HepG2 (cell line): ENCODE measurements at regions not wholly inside any gene's neighbourhood (a gene's known extent, or its start where the extent isn't known, plus 50 kb on each side); places are given as distances from the start of the nearest gene placed in this dataset.

Source experiments
- ATAC-seq: fragments of 200-7000 bp; cut with Tn5 transposase; 3 replicates; pipeline ENCODE4 v1.9.1; 2020; ENCODE audit warnings: mild to moderate bottlenecking, moderate library complexity
- BruUV-seq: library from RNA; stranded (reverse); fragments of 400-500 nt; replicated peaks from 2 replicates; lab custom pipeline; 2021; lab: Mats Ljungman, UMichigan
- CTCF ChIA-PET: fragments of 300-600 bp; formaldehyde crosslinking; extraction: SDS; loops from one replicate; lab custom pipeline; 2021; ENCODE audit warnings: low total read pairs, inconsistent platforms, low intra/inter-chr PET ratio; lab: Yijun Ruan, JAX
- POLR2A ChIA-PET: fragments of 350-600 bp; sonication (Branson Sonifier 250); formaldehyde crosslinking; loops from one replicate; lab custom pipeline; 2020; ENCODE audit warnings: antibody characterized with exemption, inconsistent platforms; lab: Yijun Ruan, JAX
- DNase-seq: peaks from one replicate; pipeline ENCODE4 v3.0.0-alpha.2; 2015; ENCODE audit warnings: low spot score
- FAIRE-seq: peaks from 3 replicates; lab custom pipeline; 2011; peaks lifted over from hg19 to GRCh38; lab: Jason Lieb, UNC
- H2AFZ ChIP-seq: one replicate; pipeline ENCODE4 v1.6.1; 2011; ENCODE audit warnings: low read length, inconsistent platforms
- H3K27ac ChIP-seq: fragments of 300-600 bp; 3 replicates; pipeline ENCODE4 v1.8.0; 2011; ENCODE audit warnings: mixed run types, mild to moderate bottlenecking, mixed read lengths, low read length, inconsistent platforms; ENCODE audit not compliant: insufficient read depth; ENCODE audit errors: extremely low read length
- H3K27me3 ChIP-seq, 2 experiments: fragments of 200-600 bp in 1 of 2; 2 replicates in 1 of 2; 3 replicates in 1 of 2; pipeline versions ENCODE4 v1.6.0 to v1.8.0; 2011; ENCODE audit warnings: low read length in 2 of 2, mild to moderate bottlenecking in 2 of 2, moderate library complexity in 2 of 2, inconsistent platforms in 1 of 2; ENCODE audit not compliant: insufficient read depth in 2 of 2, control insufficient read depth in 1 of 2
- H3K36me3 ChIP-seq, 2 experiments: fragments of 200-600 bp in 1 of 2; replicated peaks in 1 of 2; 2 replicates in 1 of 2; 3 replicates in 1 of 2; pipeline versions ENCODE4 v1.5.1 to v1.8.0; 2011; ENCODE audit warnings: low read length in 2 of 2, inconsistent platforms in 1 of 2; ENCODE audit not compliant: insufficient read depth in 2 of 2, control insufficient read depth in 1 of 2
- H3K4me1 ChIP-seq: 2 replicates; pipeline ENCODE4 v1.5.1; 2012; ENCODE audit warnings: low read length, inconsistent platforms; ENCODE audit not compliant: insufficient read depth
- H3K4me2 ChIP-seq: 2 replicates; pipeline ENCODE4 v1.6.0; 2011; ENCODE audit warnings: low read depth, low read length, inconsistent platforms
- H3K4me3 ChIP-seq, 3 experiments: fragments of 200-600 bp in 1 of 3; sonication (generic), shearing (Covaris generic) in 1 of 3; replicated peaks in 1 of 3; 2 replicates each; pipeline ENCODE4 v1.5.1; 2011 to 2016; ENCODE audit warnings: low read length in 3 of 3, inconsistent platforms in 2 of 3, low read depth in 2 of 3, mild to moderate bottlenecking in 2 of 3, control low read depth in 1 of 3, mixed read lengths in 1 of 3; ENCODE audit not compliant: insufficient read depth in 1 of 3
- H3K79me2 ChIP-seq: one replicate; pipeline ENCODE4 v1.6.1; 2011; ENCODE audit warnings: low read length, inconsistent platforms; ENCODE audit not compliant: insufficient read depth
- H3K9ac ChIP-seq: 2 replicates; pipeline ENCODE4 v1.6.0; 2011; ENCODE audit warnings: mild to moderate bottlenecking, low read depth, low read length, inconsistent platforms; ENCODE audit not compliant: insufficient read depth
- H3K9me3 ChIP-seq: 2 replicates; pipeline ENCODE4 v1.5.1; 2012; ENCODE audit warnings: mild to moderate bottlenecking, low read length
- H4K20me1 ChIP-seq: 2 replicates; pipeline ENCODE4 v1.6.0; 2011; ENCODE audit warnings: inconsistent platforms, mild to moderate bottlenecking, low read length, moderate library complexity; ENCODE audit not compliant: insufficient read depth
- CEBPB ChIP-seq: IDR thresholded peaks from 2 replicates; pipeline ENCODE4 v1.6.1; 2011; ENCODE audit warnings: low read depth, low read length, improper control_type of control experiment, borderline replicate concordance
- CHCHD3 ChIP-seq: sonication (generic); formaldehyde crosslinking; IDR thresholded peaks from 2 replicates; pipeline ENCODE4 v1.8.0; 2022; ENCODE audit warnings: mild to moderate bottlenecking, missing genetic modification reagents, moderate library complexity
- ERF ChIP-seq: IDR thresholded peaks from 2 replicates; pipeline ENCODE4 v1.6.1; 2018; ENCODE audit warnings: missing biosample characterization, missing genetic modification reagents
- FOXA1 ChIP-seq, 2 experiments: fragments of 450-650 bp in 1 of 2; sonication (generic) in 1 of 2; formaldehyde crosslinking in 1 of 2; IDR thresholded peaks; 2 replicates each; pipeline versions ENCODE4 v1.4.0 to v1.6.1; 2016 to 2020; ENCODE audit warnings: missing genetic modification reagents in 1 of 2
- HDAC6 ChIP-seq: fragments of 200-600 bp; sonication (generic); IDR thresholded peaks from 2 replicates; pipeline ENCODE4 v1.7.0; 2017; ENCODE audit warnings: mild to moderate bottlenecking, antibody characterized with exemption, low read length, low read depth
- ZNF124 ChIP-seq: sonication (generic); formaldehyde crosslinking; IDR thresholded peaks from 2 replicates; pipeline ENCODE4 v1.4.0; 2020; ENCODE audit warnings: missing genetic modification reagents
- ZNF678 ChIP-seq: sonication (generic); formaldehyde crosslinking; IDR thresholded peaks from 2 replicates; pipeline ENCODE4 v1.4.0; 2020; ENCODE audit warnings: mild to moderate bottlenecking, missing genetic modification reagents
- WGBS: methylation state at CpG from one replicate; pipeline ENCODE4 v1.1.6; 2017; ENCODE audit warnings: low lambda C conversion rate; 5-methylcytosine and 5-hydroxymethylcytosine counted together
- in situ Hi-C: cut with HindIII; loops from 2 replicates; pipeline ENCODE4 v1.10.0; 2017; ENCODE audit warnings: low pct_unique_long_range_greater_than_20kb; ENCODE audit not compliant: extremely low pct_ligation_motif_present
- intact Hi-C: fragments of 100-400 bp; cut with micrococcal nuclease; formaldehyde crosslinking; loops from one replicate; pipeline ENCODE4 v1.10.0; 2022; ENCODE audit not compliant: unreplicated experiment
- TF ChIP-seq, protein P1 (sequence below): IDR thresholded peaks from 2 replicates; pipeline ENCODE4 v1.6.1; 2016
- TF ChIP-seq, protein P2 (sequence below): sonication (generic); formaldehyde crosslinking; IDR thresholded peaks from 2 replicates; pipeline ENCODE4 v1.4.0; 2020; ENCODE audit warnings: mild to moderate bottlenecking, missing genetic modification reagents

DNA sequence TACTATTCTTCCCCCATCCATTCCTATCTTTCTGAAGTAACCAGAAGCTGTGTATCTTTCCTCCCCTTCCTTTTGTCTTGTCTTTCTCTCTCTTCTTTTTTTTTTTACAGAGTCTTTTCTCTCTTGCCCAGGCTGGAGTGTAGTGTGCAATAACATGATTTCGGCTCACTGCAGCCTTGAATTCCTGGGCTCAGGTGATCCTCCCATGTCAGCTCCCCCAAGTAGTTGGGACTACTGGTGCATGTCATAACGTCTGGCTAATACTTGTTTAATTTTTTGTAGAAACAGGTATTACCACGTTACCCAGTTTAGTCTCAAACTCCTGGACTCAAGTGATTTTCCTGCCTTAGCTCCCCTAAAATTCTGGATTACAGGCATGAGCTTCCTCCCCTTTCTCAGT is 86.5 kb downstream of the IGLL5 start (continued):
- TF ChIP-seq, protein P1, sequence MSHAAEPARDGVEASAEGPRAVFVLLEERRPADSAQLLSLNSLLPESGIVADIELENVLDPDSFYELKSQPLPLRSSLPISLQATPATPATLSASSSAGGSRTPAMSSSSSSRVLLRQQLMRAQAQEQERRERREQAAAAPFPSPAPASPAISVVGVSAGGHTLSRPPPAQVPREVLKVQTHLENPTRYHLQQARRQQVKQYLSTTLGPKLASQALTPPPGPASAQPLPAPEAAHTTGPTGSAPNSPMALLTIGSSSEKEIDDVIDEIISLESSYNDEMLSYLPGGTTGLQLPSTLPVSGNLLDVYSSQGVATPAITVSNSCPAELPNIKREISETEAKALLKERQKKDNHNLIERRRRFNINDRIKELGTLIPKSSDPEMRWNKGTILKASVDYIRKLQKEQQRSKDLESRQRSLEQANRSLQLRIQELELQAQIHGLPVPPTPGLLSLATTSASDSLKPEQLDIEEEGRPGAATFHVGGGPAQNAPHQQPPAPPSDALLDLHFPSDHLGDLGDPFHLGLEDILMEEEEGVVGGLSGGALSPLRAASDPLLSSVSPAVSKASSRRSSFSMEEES (CRISPR knock-in tag) = no peak

DNA sequence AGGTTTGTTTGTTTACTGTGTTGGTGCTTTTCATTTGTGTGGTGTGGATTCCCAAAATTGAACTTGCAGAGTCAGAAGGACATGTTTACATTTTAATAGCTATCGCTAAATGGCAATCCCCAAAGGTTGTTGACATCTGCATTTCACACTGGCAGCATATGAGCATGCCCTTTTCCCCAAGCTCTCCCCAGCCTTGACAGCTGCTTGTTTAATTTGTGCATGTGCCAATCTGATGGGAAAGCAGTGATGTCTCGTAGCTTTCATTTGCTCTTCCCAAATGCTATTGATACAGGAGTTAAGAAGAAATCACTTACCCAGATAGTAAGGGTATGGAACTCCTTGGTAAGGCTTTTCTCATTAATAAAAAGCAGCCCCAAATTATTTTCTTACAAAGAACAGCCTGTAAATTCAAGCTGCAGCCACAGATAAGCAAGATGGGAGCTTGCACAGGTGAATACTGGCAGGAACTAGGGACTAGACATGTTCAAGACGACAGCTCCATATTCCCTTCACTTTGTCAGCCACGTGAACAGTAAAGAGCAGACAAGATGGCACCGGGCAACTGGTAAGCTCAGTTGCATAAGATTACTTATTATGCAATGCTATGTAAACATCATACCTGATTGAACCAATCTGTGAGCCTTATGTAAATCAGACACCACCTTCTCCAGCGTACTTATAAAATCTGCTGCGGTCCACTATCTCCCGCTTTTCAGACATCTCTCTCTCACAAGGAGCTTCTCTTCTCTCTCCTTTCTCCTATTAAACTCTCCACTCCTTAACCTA is 87.4 kb downstream of the IGLL5 start:
- intact Hi-C loops = no loop called here
- DNase-seq (no peak), FAIRE-seq (no peak), ATAC-seq (no peak)
- Histone ChIP-seq H2AFZ (no peak overlapping the region), H3K36me3 (no peaks in the 10 kb centered on the region), H3K79me2 (no peaks in the 10 kb centered on the region), H3K4me2 (no peak overlapping the region), H4K20me1 (no peaks in the 10 kb centered on the region), H3K4me1 (no peaks in the 10 kb centered on the region), H3K27me3 (no peaks in the 10 kb centered on the region; a peak in 1 of 5 replicates), H3K9ac (no peak overlapping the region), H3K27ac (no peak overlapping the region), H3K4me3 (no peak overlapping the region), H3K9me3 (no peaks in the 10 kb centered on the region)
- POLR2A ChIA-PET = no interaction called here
- CTCF ChIA-PET = no interaction called here
- no TSS peak for BruUV-seq
- in situ Hi-C loops = loop anchor here (25.0 kb wide), 2 partner anchors 312 to 412 kb away; no protein-coding TSS in a partner anchor
- WGBS = 49% methylated on average over 8 of the region's 8 CpGs
- TF ChIP-seq ERF (CRISPR knock-in tag) (no peak), CEBPB (peak; percentile 37; the same call in 1 of the 2 replicates), ZNF124 (CRISPR knock-in tag) (no peak), FOXA1 (IDR thresholded peaks at IDR 0.05) (no peak), FOXA1 (CRISPR knock-in tag; IDR thresholded peaks at IDR 0.05) (peak; percentile 6; the same call in 1 of the 2 replicates), CHCHD3 (CRISPR knock-in tag) (no peak), HDAC6 (no peak), ZNF678 (CRISPR knock-in tag) (no peak)
- TF ChIP-seq, protein P2, sequence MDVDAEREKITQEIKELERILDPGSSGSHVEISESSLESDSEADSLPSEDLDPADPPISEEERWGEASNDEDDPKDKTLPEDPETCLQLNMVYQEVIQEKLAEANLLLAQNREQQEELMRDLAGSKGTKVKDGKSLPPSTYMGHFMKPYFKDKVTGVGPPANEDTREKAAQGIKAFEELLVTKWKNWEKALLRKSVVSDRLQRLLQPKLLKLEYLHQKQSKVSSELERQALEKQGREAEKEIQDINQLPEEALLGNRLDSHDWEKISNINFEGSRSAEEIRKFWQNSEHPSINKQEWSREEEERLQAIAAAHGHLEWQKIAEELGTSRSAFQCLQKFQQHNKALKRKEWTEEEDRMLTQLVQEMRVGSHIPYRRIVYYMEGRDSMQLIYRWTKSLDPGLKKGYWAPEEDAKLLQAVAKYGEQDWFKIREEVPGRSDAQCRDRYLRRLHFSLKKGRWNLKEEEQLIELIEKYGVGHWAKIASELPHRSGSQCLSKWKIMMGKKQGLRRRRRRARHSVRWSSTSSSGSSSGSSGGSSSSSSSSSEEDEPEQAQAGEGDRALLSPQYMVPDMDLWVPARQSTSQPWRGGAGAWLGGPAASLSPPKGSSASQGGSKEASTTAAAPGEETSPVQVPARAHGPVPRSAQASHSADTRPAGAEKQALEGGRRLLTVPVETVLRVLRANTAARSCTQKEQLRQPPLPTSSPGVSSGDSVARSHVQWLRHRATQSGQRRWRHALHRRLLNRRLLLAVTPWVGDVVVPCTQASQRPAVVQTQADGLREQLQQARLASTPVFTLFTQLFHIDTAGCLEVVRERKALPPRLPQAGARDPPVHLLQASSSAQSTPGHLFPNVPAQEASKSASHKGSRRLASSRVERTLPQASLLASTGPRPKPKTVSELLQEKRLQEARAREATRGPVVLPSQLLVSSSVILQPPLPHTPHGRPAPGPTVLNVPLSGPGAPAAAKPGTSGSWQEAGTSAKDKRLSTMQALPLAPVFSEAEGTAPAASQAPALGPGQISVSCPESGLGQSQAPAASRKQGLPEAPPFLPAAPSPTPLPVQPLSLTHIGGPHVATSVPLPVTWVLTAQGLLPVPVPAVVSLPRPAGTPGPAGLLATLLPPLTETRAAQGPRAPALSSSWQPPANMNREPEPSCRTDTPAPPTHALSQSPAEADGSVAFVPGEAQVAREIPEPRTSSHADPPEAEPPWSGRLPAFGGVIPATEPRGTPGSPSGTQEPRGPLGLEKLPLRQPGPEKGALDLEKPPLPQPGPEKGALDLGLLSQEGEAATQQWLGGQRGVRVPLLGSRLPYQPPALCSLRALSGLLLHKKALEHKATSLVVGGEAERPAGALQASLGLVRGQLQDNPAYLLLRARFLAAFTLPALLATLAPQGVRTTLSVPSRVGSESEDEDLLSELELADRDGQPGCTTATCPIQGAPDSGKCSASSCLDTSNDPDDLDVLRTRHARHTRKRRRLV (CRISPR knock-in tag) = no peak
